Loucy (cell line): ENCODE measurements at regions not wholly inside any gene's neighbourhood (a gene's known extent, or its start where the extent isn't known, plus 50 kb on each side); places are given as distances from the start of the nearest gene placed in this dataset.

Experiments
- EZH2phosphoT487 ChIP-seq: fragments of 200-600 bp; IDR thresholded peaks from 2 replicates; pipeline ENCODE4 v1.6.1; 2018; ENCODE audit warnings: antibody characterized with exemption, mild to moderate bottlenecking, moderate library complexity, borderline replicate concordance
- TF ChIP-seq, protein P1 (sequence below): fragments of 200-600 bp; sonication (generic); conservative IDR thresholded peaks from 2 replicates; pipeline ENCODE4 v1.5.1; 2014; ENCODE audit warnings: mild to moderate bottlenecking, antibody characterized with exemption, low read length

DNA sequence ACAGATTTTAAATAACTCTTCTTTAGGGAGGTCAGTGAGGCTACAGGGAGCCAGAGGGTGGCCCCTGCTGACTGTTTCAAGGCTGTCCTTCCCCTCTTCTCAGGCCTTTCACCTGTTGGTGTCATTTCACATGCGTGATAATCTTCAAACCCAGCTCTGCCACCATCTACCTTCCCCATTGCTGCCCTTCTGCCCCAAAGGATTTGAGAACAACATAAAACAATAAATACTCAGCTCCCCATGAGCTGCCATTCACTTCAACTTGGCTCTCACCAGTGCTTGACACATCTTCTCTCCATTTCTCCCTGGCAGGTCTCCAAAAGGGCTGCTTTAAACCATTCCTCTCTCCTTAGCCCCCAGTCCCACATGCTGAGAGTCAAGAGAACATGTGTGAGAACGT lies 75.5 kb upstream of the PALM2AKAP2 start:
- TF ChIP-seq, protein P1, sequence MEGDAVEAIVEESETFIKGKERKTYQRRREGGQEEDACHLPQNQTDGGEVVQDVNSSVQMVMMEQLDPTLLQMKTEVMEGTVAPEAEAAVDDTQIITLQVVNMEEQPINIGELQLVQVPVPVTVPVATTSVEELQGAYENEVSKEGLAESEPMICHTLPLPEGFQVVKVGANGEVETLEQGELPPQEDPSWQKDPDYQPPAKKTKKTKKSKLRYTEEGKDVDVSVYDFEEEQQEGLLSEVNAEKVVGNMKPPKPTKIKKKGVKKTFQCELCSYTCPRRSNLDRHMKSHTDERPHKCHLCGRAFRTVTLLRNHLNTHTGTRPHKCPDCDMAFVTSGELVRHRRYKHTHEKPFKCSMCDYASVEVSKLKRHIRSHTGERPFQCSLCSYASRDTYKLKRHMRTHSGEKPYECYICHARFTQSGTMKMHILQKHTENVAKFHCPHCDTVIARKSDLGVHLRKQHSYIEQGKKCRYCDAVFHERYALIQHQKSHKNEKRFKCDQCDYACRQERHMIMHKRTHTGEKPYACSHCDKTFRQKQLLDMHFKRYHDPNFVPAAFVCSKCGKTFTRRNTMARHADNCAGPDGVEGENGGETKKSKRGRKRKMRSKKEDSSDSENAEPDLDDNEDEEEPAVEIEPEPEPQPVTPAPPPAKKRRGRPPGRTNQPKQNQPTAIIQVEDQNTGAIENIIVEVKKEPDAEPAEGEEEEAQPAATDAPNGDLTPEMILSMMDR, result no peak
- no peak for TF ChIP-seq EZH2phosphoT487
